ENCODE measurements at regions not wholly inside any gene's neighbourhood (a gene's known extent, or its start where the extent isn't known, plus 50 kb on each side); places are given as distances from the start of the nearest gene placed in this dataset.

Small RNA genes lying in the stretch of these regions (small RNA-seq; reads per million reads assigned to genes)
- gene RF00019 = 0 reads per million in 6 experiments
